Stimulated activated naive CD8-positive, alpha-beta T cell treated with anti-CD3 and anti-CD28 coated beads, Interleukin-15, Interleukin-2, amounts not matched to agents 100 ng/mL and 50 ng/mL, for 24 hours (primary cell): ENCODE measurements at regions not wholly inside any gene's neighbourhood (a gene's known extent, or its start where the extent isn't known, plus 50 kb on each side); places are given as distances from the start of the nearest gene placed in this dataset.
"Not testable (repeated sequence)": the region's sequence is repeated elsewhere in the genome, so short reads cannot be mapped to it uniquely, and the experiment has no call there.

Experiments
- H3K27ac Mint-ChIP-seq: one replicate; pipeline ENCODE4 v1.8.0; 2021; ENCODE audit warnings: mild to moderate bottlenecking, mixed read lengths
- H3K27me3 Mint-ChIP-seq: one replicate; pipeline ENCODE4 v1.8.0; 2021; ENCODE audit warnings: mixed read lengths
- H3K36me3 Mint-ChIP-seq: one replicate; pipeline ENCODE4 v1.8.0; 2021; ENCODE audit warnings: low read depth, mixed read lengths
- H3K4me1 Mint-ChIP-seq: one replicate; pipeline ENCODE4 v1.8.0; 2021; ENCODE audit warnings: low read depth, mixed read lengths
- H3K4me3 Mint-ChIP-seq: one replicate; pipeline ENCODE4 v1.8.0; 2021; ENCODE audit warnings: mild to moderate bottlenecking, mixed read lengths
- H3K9me3 Mint-ChIP-seq: one replicate; pipeline ENCODE4 v1.8.0; 2021; ENCODE audit warnings: mixed read lengths

DNA sequence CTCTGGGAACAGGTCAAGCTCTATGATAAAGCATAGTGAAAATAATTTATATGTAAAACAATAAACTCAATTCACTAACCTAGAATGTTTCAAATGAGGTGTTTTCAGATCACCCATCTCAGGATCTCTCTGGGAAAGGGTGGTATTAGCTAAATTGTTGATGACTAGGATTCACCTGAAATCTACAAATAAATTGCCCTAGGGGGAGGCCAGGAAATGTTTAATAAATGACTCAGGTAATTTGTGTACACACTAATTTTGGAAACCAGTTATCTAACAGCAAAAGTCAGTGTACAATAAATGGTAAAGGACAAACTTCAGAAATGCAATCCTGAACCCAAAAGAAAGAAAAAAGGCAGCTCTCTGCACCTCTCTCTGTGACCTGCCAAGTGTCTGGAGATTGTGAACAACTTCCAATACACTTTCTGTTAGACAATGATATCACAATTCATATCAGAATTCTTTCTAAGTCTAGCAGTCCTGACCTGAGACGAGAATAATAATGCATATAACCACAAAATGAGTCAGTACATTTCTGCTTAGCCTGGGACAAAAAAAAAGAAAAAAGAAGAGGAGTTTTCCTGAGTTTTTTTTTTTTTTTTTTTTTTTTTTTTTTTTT lies 760.0 kb downstream of the EPHA4 start:
- H3K9me3 Mint-ChIP-seq: peaks cover 3% of the 10 kb centered on the region
- no peaks in the 10 kb centered on the region for H3K4me1 Mint-ChIP-seq
- no peak overlapping the region for H3K27ac Mint-ChIP-seq
- H3K27me3 Mint-ChIP-seq: no peaks in the 10 kb centered on the region
- no peak overlapping the region for H3K4me3 Mint-ChIP-seq
- H3K36me3 Mint-ChIP-seq: no peaks in the 10 kb centered on the region

DNA sequence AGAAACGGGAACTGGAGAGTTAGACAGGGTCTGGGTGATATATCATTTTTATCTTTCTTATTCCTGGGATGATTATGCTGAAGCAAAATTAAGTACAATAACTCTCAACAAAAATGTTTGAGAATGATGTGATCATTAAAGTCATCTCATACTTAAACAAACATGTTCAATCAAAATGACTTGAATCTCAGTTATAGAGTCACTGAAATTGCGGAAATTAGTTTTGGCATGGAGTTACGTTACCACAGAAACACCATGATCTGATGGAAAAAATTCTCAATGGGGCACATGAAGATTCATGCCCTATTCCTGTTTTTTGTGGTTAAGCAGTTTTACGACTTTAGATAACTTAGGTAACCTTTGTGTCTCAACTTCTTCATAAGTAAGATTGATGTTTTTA lies 757.7 kb downstream of the EPHA4 start:
- Mint-ChIP-seq H3K9me3 (peaks cover 3% of the 10 kb centered on the region), H3K4me3 (no peak overlapping the region), H3K4me1 (no peaks in the 10 kb centered on the region), H3K27ac (no peak overlapping the region), H3K36me3 (no peaks in the 10 kb centered on the region), H3K27me3 (no peaks in the 10 kb centered on the region)

- Mint-ChIP-seq H3K36me3 (no peaks in the 10 kb centered on the region), H3K27ac (no peak overlapping the region), H3K27me3 (no peaks in the 10 kb centered on the region), H3K4me3 (no peak overlapping the region), H3K4me1 (no peaks in the 10 kb centered on the region), H3K9me3 (peaks cover 3% of the 10 kb centered on the region)
These were observed 756.4 kb downstream of the EPHA4 start for GRCh38 chr2:220815698-220816097.

- no peaks in the 10 kb centered on the region for H3K36me3 Mint-ChIP-seq
- H3K27ac Mint-ChIP-seq: no peak overlapping the region
- no peaks in the 10 kb centered on the region for H3K4me1 Mint-ChIP-seq
- no peak overlapping the region for H3K4me3 Mint-ChIP-seq
- no peaks in the 10 kb centered on the region for H3K27me3 Mint-ChIP-seq
- H3K9me3 Mint-ChIP-seq: peaks cover 4% of the 10 kb centered on the region
These were observed 750.4 kb downstream of the EPHA4 start for GRCh38 chr2:220821683-220822082.

- H3K9me3 Mint-ChIP-seq, H3K36me3 Mint-ChIP-seq, H3K27ac Mint-ChIP-seq, H3K4me1 Mint-ChIP-seq, H3K27me3 Mint-ChIP-seq, H3K4me3 Mint-ChIP-seq: not testable (repeated sequence)
These were observed 748.5 kb downstream of the EPHA4 start for GRCh38 chr2:220823590-220823989.

DNA sequence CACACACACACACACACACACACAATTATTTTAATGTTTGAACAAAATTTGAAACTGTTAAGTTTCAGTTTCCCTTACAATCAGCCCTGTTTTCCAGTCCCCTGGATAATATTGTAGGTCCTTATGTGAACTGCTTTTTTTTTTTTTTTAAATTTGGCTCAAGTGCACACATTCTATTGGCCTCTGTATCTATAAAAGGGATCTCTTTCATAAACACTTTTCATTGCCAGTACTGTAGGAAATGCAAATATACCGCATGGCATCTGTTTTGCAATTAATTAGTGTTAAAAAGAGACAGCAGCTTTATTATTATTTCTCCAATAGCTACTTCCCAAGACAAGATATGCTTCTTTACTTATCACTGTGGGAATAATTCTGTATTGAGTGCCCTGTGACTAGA lies 738.7 kb downstream of the EPHA4 start:
- no peaks in the 10 kb centered on the region for H3K36me3 Mint-ChIP-seq
- no peaks in the 10 kb centered on the region for H3K27me3 Mint-ChIP-seq
- H3K9me3 Mint-ChIP-seq: no peaks in the 10 kb centered on the region
- H3K4me3 Mint-ChIP-seq: no peak overlapping the region
- H3K4me1 Mint-ChIP-seq: no peaks in the 10 kb centered on the region
- H3K27ac Mint-ChIP-seq: no peak overlapping the region

DNA sequence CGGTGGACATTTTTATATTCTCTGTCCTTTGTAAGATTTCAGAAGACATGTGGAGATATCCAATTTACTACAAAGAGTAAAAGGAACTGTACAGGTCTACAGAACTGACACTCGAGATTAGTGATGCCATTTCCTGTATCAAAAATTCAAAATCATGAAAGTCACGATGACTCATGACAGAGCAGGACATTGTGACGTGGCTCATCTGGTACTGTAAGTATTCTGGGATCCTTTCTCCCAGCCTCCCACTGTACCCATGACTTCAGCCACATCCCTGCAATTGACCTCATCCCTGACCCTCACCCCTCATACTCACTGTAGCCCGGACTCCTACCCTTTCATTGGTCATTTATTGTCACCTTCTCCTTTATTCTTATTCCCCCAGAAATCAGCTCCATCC lies 736.5 kb downstream of the EPHA4 start:
- H3K4me1 Mint-ChIP-seq: no peaks in the 10 kb centered on the region
- peaks cover 4% of the 10 kb centered on the region for H3K27me3 Mint-ChIP-seq
- no peak overlapping the region for H3K4me3 Mint-ChIP-seq
- no peaks in the 10 kb centered on the region for H3K9me3 Mint-ChIP-seq
- H3K36me3 Mint-ChIP-seq: no peaks in the 10 kb centered on the region
- no peak overlapping the region for H3K27ac Mint-ChIP-seq

GRCh38 chr2:220837226-220837625 lies 734.9 kb downstream of the EPHA4 start:
- H3K36me3 Mint-ChIP-seq: no peaks in the 10 kb centered on the region
- H3K27ac Mint-ChIP-seq: no peak overlapping the region
- H3K27me3 Mint-ChIP-seq: peaks cover 4% of the 10 kb centered on the region
- H3K9me3 Mint-ChIP-seq: no peaks in the 10 kb centered on the region
- no peak overlapping the region for H3K4me3 Mint-ChIP-seq
- H3K4me1 Mint-ChIP-seq: no peaks in the 10 kb centered on the region

GRCh38 chr2:220842901-220843665 lies 729.0 kb downstream of the EPHA4 start:
- H3K9me3 Mint-ChIP-seq: no peaks in the 10 kb centered on the region
- no peaks in the 10 kb centered on the region for H3K4me1 Mint-ChIP-seq
- H3K36me3 Mint-ChIP-seq: no peaks in the 10 kb centered on the region

DNA sequence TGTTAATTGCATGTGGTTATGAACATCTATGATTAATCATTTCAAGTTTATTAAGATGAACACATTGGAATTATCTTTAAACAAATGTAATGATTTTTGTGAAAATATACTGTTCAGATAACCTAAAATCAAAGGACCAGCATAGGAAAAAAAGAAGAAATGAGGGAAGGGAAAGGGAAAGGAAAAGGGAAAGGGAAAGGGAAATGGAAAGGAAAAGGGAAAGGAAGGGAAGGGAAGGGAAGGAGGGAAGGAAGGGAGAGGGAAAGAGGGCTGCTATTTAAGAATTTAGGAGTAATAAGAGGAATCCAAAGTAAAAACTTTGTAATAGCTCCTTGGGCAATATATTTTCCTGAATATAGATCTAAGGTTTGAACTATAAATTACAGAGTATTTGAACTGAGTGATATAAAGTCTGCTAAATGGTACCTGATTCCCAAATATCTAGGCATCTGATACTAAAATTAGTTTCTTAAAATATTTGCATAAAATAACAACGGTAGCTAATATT lies 726.3 kb downstream of the EPHA4 start:
- H3K4me3 Mint-ChIP-seq: no peak overlapping the region
- no peaks in the 10 kb centered on the region for H3K9me3 Mint-ChIP-seq
- no peak overlapping the region for H3K27ac Mint-ChIP-seq
- no peaks in the 10 kb centered on the region for H3K36me3 Mint-ChIP-seq
- no peaks in the 10 kb centered on the region for H3K27me3 Mint-ChIP-seq
- H3K4me1 Mint-ChIP-seq: no peaks in the 10 kb centered on the region

More at GRCh38 chr2:220842901-220843665, 729.0 kb downstream of the EPHA4 start:
- H3K27me3 Mint-ChIP-seq: peaks cover 4% of the 10 kb centered on the region
- no peak overlapping the region for H3K27ac Mint-ChIP-seq
- H3K4me3 Mint-ChIP-seq: no peak overlapping the region

DNA sequence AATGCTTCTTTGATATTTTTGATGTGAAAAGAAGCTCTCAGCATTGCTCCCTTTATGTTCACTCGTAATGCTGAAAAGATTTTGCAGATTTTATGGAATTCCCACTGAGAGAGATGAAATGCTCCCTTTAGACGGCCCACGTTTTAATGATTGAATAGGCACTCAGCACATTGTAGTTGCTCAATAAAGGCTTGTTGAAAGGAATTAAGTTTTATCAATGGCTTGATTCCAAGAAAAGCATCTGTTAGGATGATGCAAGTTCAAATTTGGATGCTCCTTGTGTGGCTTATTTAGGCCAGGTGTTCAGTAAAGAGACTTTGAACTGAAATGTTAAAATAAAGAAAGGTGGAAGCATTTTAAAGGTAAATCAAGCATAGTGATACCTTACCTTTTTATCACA lies 725.1 kb downstream of the EPHA4 start:
- Mint-ChIP-seq H3K9me3 (no peaks in the 10 kb centered on the region), H3K27me3 (no peaks in the 10 kb centered on the region), H3K27ac (no peak overlapping the region), H3K4me1 (no peaks in the 10 kb centered on the region), H3K36me3 (no peaks in the 10 kb centered on the region), H3K4me3 (no peak overlapping the region)

DNA sequence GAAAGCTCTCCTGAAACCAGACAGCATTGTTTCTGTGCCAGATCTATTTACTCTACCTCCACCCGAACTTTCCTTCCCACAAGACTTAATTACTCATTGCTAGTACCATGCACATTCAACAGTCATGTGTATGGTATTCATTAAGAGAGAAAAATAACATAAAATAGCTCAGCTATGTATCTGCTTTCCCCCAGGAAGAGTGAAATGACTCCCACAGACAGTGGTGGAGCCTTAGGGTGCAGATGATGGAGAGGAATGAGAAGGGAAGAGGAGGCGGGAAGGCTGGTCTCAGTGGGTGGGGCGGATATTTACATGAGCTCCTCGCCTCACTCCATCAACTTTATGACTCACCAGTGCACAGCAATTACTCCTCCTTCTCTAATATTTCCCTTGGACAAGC lies 724.5 kb downstream of the EPHA4 start:
- no peaks in the 10 kb centered on the region for H3K27me3 Mint-ChIP-seq
- H3K4me3 Mint-ChIP-seq: no peak overlapping the region
- H3K9me3 Mint-ChIP-seq: no peaks in the 10 kb centered on the region
- H3K4me1 Mint-ChIP-seq: no peaks in the 10 kb centered on the region
- no peak overlapping the region for H3K27ac Mint-ChIP-seq
- H3K36me3 Mint-ChIP-seq: no peaks in the 10 kb centered on the region

DNA sequence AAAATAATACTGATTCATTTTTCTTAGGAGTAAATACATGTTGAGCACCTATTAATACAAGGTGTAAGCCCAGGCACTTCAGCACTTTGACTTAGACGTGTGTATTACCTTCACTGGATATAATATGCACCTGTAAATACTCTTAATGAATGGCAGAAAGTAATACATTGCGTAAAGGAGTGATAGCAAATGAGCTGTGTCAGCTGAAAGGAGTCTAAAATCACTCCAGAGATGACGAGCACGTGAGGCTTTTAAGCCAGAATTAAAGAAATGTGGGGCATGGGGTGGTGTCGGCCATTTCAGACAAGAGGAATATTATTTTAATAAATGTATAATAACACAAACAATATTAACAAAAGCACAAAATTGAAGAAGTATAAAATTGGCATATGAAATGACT lies 722.7 kb downstream of the EPHA4 start:
- Mint-ChIP-seq H3K4me1 (no peaks in the 10 kb centered on the region), H3K27ac (no peak overlapping the region), H3K9me3 (no peaks in the 10 kb centered on the region), H3K4me3 (no peak overlapping the region), H3K36me3 (no peaks in the 10 kb centered on the region), H3K27me3 (no peaks in the 10 kb centered on the region)

- no peaks in the 10 kb centered on the region for H3K36me3 Mint-ChIP-seq
- H3K27ac Mint-ChIP-seq: no peak overlapping the region
- no peak overlapping the region for H3K4me3 Mint-ChIP-seq
- H3K27me3 Mint-ChIP-seq: no peaks in the 10 kb centered on the region
- no peaks in the 10 kb centered on the region for H3K9me3 Mint-ChIP-seq
- H3K4me1 Mint-ChIP-seq: no peaks in the 10 kb centered on the region
These were observed 722.0 kb downstream of the EPHA4 start for GRCh38 chr2:220850116-220850515.

DNA sequence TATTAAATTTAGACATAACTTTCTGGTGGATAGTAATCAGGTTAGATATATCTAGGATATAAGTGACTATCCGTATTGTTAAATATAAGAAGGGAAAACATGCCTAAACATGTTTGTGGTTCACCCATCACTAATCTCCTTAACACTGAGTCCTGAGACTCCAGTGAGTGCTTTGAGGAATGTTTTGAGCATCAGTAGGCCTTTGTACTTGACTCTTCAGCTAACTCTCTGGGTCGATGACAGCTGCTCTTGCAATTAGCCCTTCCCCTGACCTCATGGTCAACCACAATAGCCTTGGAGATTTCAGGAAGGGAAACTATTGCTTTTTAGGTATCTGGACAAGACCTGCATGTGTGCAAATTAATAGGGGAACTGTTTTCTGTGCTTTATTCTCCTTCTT lies 716.8 kb downstream of the EPHA4 start:
- Mint-ChIP-seq H3K9me3 (no peaks in the 10 kb centered on the region), H3K36me3 (no peaks in the 10 kb centered on the region), H3K27ac (no peak overlapping the region), H3K4me1 (no peaks in the 10 kb centered on the region), H3K27me3 (no peaks in the 10 kb centered on the region), H3K4me3 (no peak overlapping the region)

GRCh38 chr2:220856486-220856885 lies 715.6 kb downstream of the EPHA4 start:
- Mint-ChIP-seq H3K27ac (no peak overlapping the region), H3K4me3 (no peak overlapping the region), H3K36me3 (no peaks in the 10 kb centered on the region), H3K9me3 (no peaks in the 10 kb centered on the region), H3K27me3 (no peaks in the 10 kb centered on the region), H3K4me1 (no peaks in the 10 kb centered on the region)
